H9 (cell line): ENCODE measurements at regions not wholly inside any gene's neighbourhood (a gene's known extent, or its start where the extent isn't known, plus 50 kb on each side); places are given as distances from the start of the nearest gene placed in this dataset.

Experiments
- DNase-seq: peaks from one replicate; pipeline ENCODE4 v3.0.0-alpha.2; 2017
- H2AFZ ChIP-seq: one replicate; pipeline ENCODE4 v1.6.1; 2013; ENCODE audit warnings: mild to moderate bottlenecking, low read length, control low read depth, moderate library complexity
- H2AK5ac ChIP-seq: 2 replicates; pipeline ENCODE4 v1.6.1; 2013; ENCODE audit warnings: low read length, control low read depth, mixed read lengths; ENCODE audit not compliant: insufficient read length
- H2BK120ac ChIP-seq: one replicate; pipeline ENCODE4 v1.6.1; 2013; ENCODE audit warnings: low read depth, mild to moderate bottlenecking, low read length, control low read depth, inconsistent platforms; ENCODE audit not compliant: poor library complexity, severe bottlenecking
- H2BK12ac ChIP-seq: 2 replicates; pipeline ENCODE4 v1.6.1; 2013; ENCODE audit warnings: low read length, control low read depth, mixed read lengths, low read depth; ENCODE audit not compliant: insufficient read length
- H2BK15ac ChIP-seq: 2 replicates; pipeline ENCODE4 v1.6.1; 2013; ENCODE audit warnings: low read depth, low read length, control low read depth
- H2BK20ac ChIP-seq: one replicate; pipeline ENCODE4 v1.6.1; 2013; ENCODE audit warnings: low read depth, mild to moderate bottlenecking, low read length, control low read depth, inconsistent platforms; ENCODE audit not compliant: poor library complexity, severe bottlenecking
- H2BK5ac ChIP-seq: 2 replicates; pipeline ENCODE4 v1.6.1; 2013; ENCODE audit warnings: low read length, control low read depth, mixed read lengths; ENCODE audit not compliant: insufficient read length
- H3K14ac ChIP-seq: 2 replicates; pipeline ENCODE4 v1.6.1; 2013; ENCODE audit warnings: low read length, control low read depth; ENCODE audit not compliant: insufficient read depth
- H3K18ac ChIP-seq: 2 replicates; pipeline ENCODE4 v1.6.1; 2013; ENCODE audit warnings: low read depth, mild to moderate bottlenecking, mixed read lengths, low read length, control low read depth; ENCODE audit not compliant: insufficient read length
- H3K23ac ChIP-seq: 2 replicates; pipeline ENCODE4 v1.6.1; 2013; ENCODE audit warnings: low read length, control low read depth, mixed read lengths, low read depth; ENCODE audit not compliant: insufficient read length
- H3K23me2 ChIP-seq: 2 replicates; pipeline ENCODE4 v1.6.1; 2013; ENCODE audit warnings: low read depth, mild to moderate bottlenecking, mixed read lengths, low read length, control low read depth; ENCODE audit not compliant: insufficient read length, poor library complexity, severe bottlenecking
- H3K27ac ChIP-seq: 2 replicates; pipeline ENCODE4 v1.5.1; 2013; ENCODE audit warnings: low read length, control low read depth, mixed read lengths, low read depth; ENCODE audit not compliant: insufficient read length
- H3K27me3 ChIP-seq: 2 replicates; pipeline ENCODE4 v1.6.1; 2013; ENCODE audit warnings: low read length, control low read depth, inconsistent platforms; ENCODE audit not compliant: insufficient read depth
- H3K4ac ChIP-seq: 2 replicates; pipeline ENCODE4 v1.6.1; 2013; ENCODE audit warnings: low read depth, mild to moderate bottlenecking, control low read depth, inconsistent platforms, low read length, moderate library complexity
- H3K4me1 ChIP-seq: 2 replicates; pipeline ENCODE4 v1.6.1; 2013; ENCODE audit warnings: low read length, control low read depth, inconsistent platforms; ENCODE audit not compliant: insufficient read depth
- H3K4me2 ChIP-seq: 2 replicates; pipeline ENCODE4 v1.6.1; 2013; ENCODE audit warnings: low read length, control low read depth, mixed read lengths; ENCODE audit not compliant: insufficient read length, insufficient read depth
- H3K56ac ChIP-seq: 2 replicates; pipeline ENCODE4 v1.6.1; 2013; ENCODE audit warnings: low read depth, mild to moderate bottlenecking, mixed read lengths, low read length, control low read depth; ENCODE audit not compliant: insufficient read length
- H3K79me1 ChIP-seq: 2 replicates; pipeline ENCODE4 v1.6.1; 2013; ENCODE audit warnings: low read depth, mild to moderate bottlenecking, moderate library complexity, low read length, control low read depth, inconsistent platforms; ENCODE audit not compliant: insufficient read depth, poor library complexity, severe bottlenecking
- H3K79me2 ChIP-seq: 2 replicates; pipeline ENCODE4 v1.6.1; 2013; ENCODE audit warnings: low read length, control low read depth, inconsistent platforms; ENCODE audit not compliant: insufficient read depth
- H3K9ac ChIP-seq: 2 replicates; pipeline ENCODE4 v1.6.1; 2013; ENCODE audit warnings: low read length, control low read depth, mixed read lengths; ENCODE audit not compliant: insufficient read length; ENCODE audit errors: extremely low read depth
- H3K9me3 ChIP-seq: one replicate; pipeline ENCODE4 v1.6.1; 2013; ENCODE audit warnings: low read depth, low read length, inconsistent platforms; ENCODE audit not compliant: control insufficient read depth
- H3T11ph ChIP-seq: one replicate; pipeline ENCODE4 v1.6.1; 2013; ENCODE audit warnings: mild to moderate bottlenecking, low read length, control low read depth, inconsistent platforms
- H4K20me1 ChIP-seq: one replicate; pipeline ENCODE4 v1.6.1; 2013; ENCODE audit not compliant: control insufficient read depth, insufficient read length, insufficient read depth
- H4K5ac ChIP-seq: 2 replicates; pipeline ENCODE4 v1.6.1; 2013; ENCODE audit warnings: low read depth, mild to moderate bottlenecking, mixed read lengths, low read length, control low read depth; ENCODE audit not compliant: insufficient read length
- H4K8ac ChIP-seq: replicated peaks from 2 replicates; pipeline ENCODE4 v1.6.1; 2013; ENCODE audit warnings: low read length, control low read depth, mixed read lengths, low read depth; ENCODE audit not compliant: insufficient read length
- H4K91ac ChIP-seq: 2 replicates; pipeline ENCODE4 v1.6.1; 2013; ENCODE audit warnings: low read depth, mild to moderate bottlenecking, moderate library complexity, mixed read lengths, low read length, control low read depth; ENCODE audit not compliant: insufficient read length
- H3K27ac Mint-ChIP-seq, 3 experiments: 2 replicates in 2 of 3; 3 replicates in 1 of 3; pipeline ENCODE4 v1.8.0; 2020 to 2021; ENCODE audit warnings: mixed read lengths in 3 of 3, mild to moderate bottlenecking in 1 of 3, moderate library complexity in 1 of 3
- H3K27me3 Mint-ChIP-seq: 2 replicates; pipeline ENCODE4 v1.8.0; 2021; ENCODE audit warnings: low read depth, mild to moderate bottlenecking, moderate library complexity, mixed read lengths
- H3K36me3 Mint-ChIP-seq, 3 experiments: 2 replicates in 2 of 3; 3 replicates in 1 of 3; pipeline ENCODE4 v1.8.0; 2020 to 2021; ENCODE audit warnings: low read depth in 3 of 3, mixed read lengths in 3 of 3; ENCODE audit not compliant: insufficient read depth in 1 of 3
- H3K4me1 Mint-ChIP-seq, 2 experiments: 2 replicates each; pipeline ENCODE4 v1.8.0; 2020; ENCODE audit warnings: mixed read lengths in 2 of 2
- H3K4me3 Mint-ChIP-seq, 2 experiments: 2 replicates in 1 of 2; 3 replicates in 1 of 2; pipeline ENCODE4 v1.8.0; 2020 to 2021; ENCODE audit warnings: mild to moderate bottlenecking in 2 of 2, mixed read lengths in 2 of 2, moderate library complexity in 1 of 2
- H3K9me3 Mint-ChIP-seq, 2 experiments: 2 replicates in 1 of 2; 3 replicates in 1 of 2; pipeline ENCODE4 v1.8.0; 2020; ENCODE audit warnings: mild to moderate bottlenecking in 2 of 2, mixed read lengths in 2 of 2, moderate library complexity in 1 of 2
- WGBS: extraction: QIAGEN DNeasy Blood & Tissue Kit; methylation state at CpG from one replicate; pipeline ENCODE4 v1.1.7; 2013; ENCODE audit warnings: missing lambda C conversion rate, low lambda C conversion rate, mixed read lengths; ENCODE audit not compliant: insufficient read length; ENCODE audit errors: extremely low coverage; 5-methylcytosine and 5-hydroxymethylcytosine counted together
- TF ChIP-seq, protein P1 (sequence below): fragments of 200-600 bp; sonication (generic); conservative IDR thresholded peaks from 3 replicates; pipeline ENCODE4 v1.8.0; 2021; ENCODE audit warnings: antibody characterized with exemption, mild to moderate bottlenecking

GRCh38 chr22:49398115-49398514 is 429.6 kb downstream of the BRD1 start:
- H4K8ac ChIP-seq = no peak overlapping the region
- H3K56ac ChIP-seq = no peak overlapping the region
- no peak overlapping the region for H2BK15ac ChIP-seq
- H3K9ac ChIP-seq = no peak overlapping the region
- no peak overlapping the region for H2AFZ ChIP-seq
- H3K79me2 ChIP-seq = no peaks in the 10 kb centered on the region
- no peaks in the 10 kb centered on the region for H4K20me1 ChIP-seq
- no peaks in the 10 kb centered on the region for H3K23me2 ChIP-seq
- TF ChIP-seq, protein P1, sequence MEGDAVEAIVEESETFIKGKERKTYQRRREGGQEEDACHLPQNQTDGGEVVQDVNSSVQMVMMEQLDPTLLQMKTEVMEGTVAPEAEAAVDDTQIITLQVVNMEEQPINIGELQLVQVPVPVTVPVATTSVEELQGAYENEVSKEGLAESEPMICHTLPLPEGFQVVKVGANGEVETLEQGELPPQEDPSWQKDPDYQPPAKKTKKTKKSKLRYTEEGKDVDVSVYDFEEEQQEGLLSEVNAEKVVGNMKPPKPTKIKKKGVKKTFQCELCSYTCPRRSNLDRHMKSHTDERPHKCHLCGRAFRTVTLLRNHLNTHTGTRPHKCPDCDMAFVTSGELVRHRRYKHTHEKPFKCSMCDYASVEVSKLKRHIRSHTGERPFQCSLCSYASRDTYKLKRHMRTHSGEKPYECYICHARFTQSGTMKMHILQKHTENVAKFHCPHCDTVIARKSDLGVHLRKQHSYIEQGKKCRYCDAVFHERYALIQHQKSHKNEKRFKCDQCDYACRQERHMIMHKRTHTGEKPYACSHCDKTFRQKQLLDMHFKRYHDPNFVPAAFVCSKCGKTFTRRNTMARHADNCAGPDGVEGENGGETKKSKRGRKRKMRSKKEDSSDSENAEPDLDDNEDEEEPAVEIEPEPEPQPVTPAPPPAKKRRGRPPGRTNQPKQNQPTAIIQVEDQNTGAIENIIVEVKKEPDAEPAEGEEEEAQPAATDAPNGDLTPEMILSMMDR = no peak
- no peak overlapping the region for H3K18ac ChIP-seq
- Mint-ChIP-seq H3K4me1 (peaks cover 0 to 4% of the 10 kb centered on the region in 2 experiments; a peak in 2 of 4 replicates), H3K9me3 (peaks cover 3 to 9% of the 10 kb centered on the region in 2 experiments; a peak in 4 of 5 replicates), H3K27me3 (peaks cover 5% of the 10 kb centered on the region), H3K27ac (peak overlapping the region in 1 of 3 experiments; percentile 74; a peak in 1 of 7 replicates), H3K36me3 (peaks cover 0 to 11% (median 0%) of the 10 kb centered on the region in 3 experiments; a peak in 4 of 7 replicates), H3K4me3 (no peak overlapping the region)
- no CpG with 5 or more reads among the region's 17 CpGs for WGBS
- peak; percentile 28 for DNase-seq
- no peak overlapping the region for H2BK12ac ChIP-seq
- no peak overlapping the region for H4K5ac ChIP-seq
- no peak overlapping the region for H4K91ac ChIP-seq
- no peak overlapping the region for H2AK5ac ChIP-seq
- no peaks in the 10 kb centered on the region for H3K9me3 ChIP-seq
- no peaks in the 10 kb centered on the region for H3K27me3 ChIP-seq
- no peaks in the 10 kb centered on the region for H3K79me1 ChIP-seq
- H3K14ac ChIP-seq = no peak overlapping the region
- no peaks in the 10 kb centered on the region for H3K4me1 ChIP-seq
- no peak overlapping the region for H3K23ac ChIP-seq
- H2BK120ac ChIP-seq = no peak overlapping the region
- no peak overlapping the region for H2BK5ac ChIP-seq
- H3K4ac ChIP-seq = no peak overlapping the region
- H2BK20ac ChIP-seq = no peak overlapping the region
- H3K4me2 ChIP-seq = no peak overlapping the region
- H3T11ph ChIP-seq = no peak overlapping the region
- H3K27ac ChIP-seq = no peak overlapping the region
